Panc1 (cell line): ENCODE measurements at regions not wholly inside any gene's neighbourhood (a gene's known extent, or its start where the extent isn't known, plus 50 kb on each side); places are given as distances from the start of the nearest gene placed in this dataset.

ENCODE experiments used
- ATAC-seq: fragments of 200-7000 bp; cut with Tn5 transposase; 2 replicates; pipeline ENCODE4 v1.9.1; 2020; ENCODE audit warnings: mild to moderate bottlenecking, moderate library complexity
- BruUV-seq: library from RNA; stranded (reverse); fragments of 400-500 nt; replicated peaks from 2 replicates; lab custom pipeline; 2021; lab: Mats Ljungman, UMichigan
- CTCF ChIA-PET: fragments of 300-600 bp; sonication (Branson Sonifier 250); formaldehyde crosslinking; loops from one replicate; lab custom pipeline; 2022; ENCODE audit warnings: antibody characterized with exemption; lab: Charles Lee
- POLR2A ChIA-PET: fragments of 300-600 bp; sonication (Branson Sonifier 250); formaldehyde crosslinking; loops from one replicate; lab custom pipeline; 2022; ENCODE audit warnings: antibody characterized with exemption; lab: Charles Lee
- DNase-seq: peaks from one replicate; pipeline ENCODE4 v3.0.0-alpha.2; 2010; ENCODE audit warnings: low read depth, low spot score
- H3K27ac ChIP-seq: 2 replicates; pipeline ENCODE4 v1.5.1; 2011; ENCODE audit warnings: mild to moderate bottlenecking, low read length, inconsistent platforms
- H3K27me3 ChIP-seq: fragments of 200-500 bp; sonication (Bioruptor generic); 2 replicates; pipeline ENCODE4 v1.6.0; 2014; ENCODE audit warnings: low read length, inconsistent platforms; ENCODE audit not compliant: control insufficient read depth, insufficient read depth
- H3K36me3 ChIP-seq: fragments of 200-500 bp; sonication (Bioruptor generic); 2 replicates; pipeline ENCODE4 v1.5.1; 2014; ENCODE audit warnings: inconsistent platforms, mild to moderate bottlenecking, low read length, moderate library complexity; ENCODE audit not compliant: control insufficient read depth, insufficient read depth
- H3K4me1 ChIP-seq: 2 replicates; pipeline ENCODE4 v1.5.1; 2011; ENCODE audit warnings: inconsistent platforms, mild to moderate bottlenecking, low read length, moderate library complexity; ENCODE audit not compliant: control insufficient read depth, insufficient read depth
- H3K4me3 ChIP-seq, 2 experiments: 2 replicates each; pipeline ENCODE4 v1.5.1; 2011 to 2012; ENCODE audit warnings: low read depth in 2 of 2, low read length in 2 of 2, mild to moderate bottlenecking in 2 of 2, inconsistent platforms in 1 of 2, moderate library complexity in 1 of 2
- H3K9me3 ChIP-seq: fragments of 200-500 bp; sonication (Bioruptor generic); 2 replicates; pipeline ENCODE4 v1.5.1; 2014; ENCODE audit warnings: low read depth, mild to moderate bottlenecking, inconsistent platforms, low read length, moderate library complexity; ENCODE audit not compliant: control insufficient read depth, insufficient read depth
- CTCF ChIP-seq: fragments of 450-650 bp; IDR thresholded peaks from 2 replicates; pipeline ENCODE4 v1.5.1; 2017; ENCODE audit warnings: mild to moderate bottlenecking
- POLR2AphosphoS5 ChIP-seq: IDR thresholded peaks from 2 replicates; pipeline ENCODE4 v1.6.1; 2012; ENCODE audit warnings: mild to moderate bottlenecking, low read depth, low read length, moderate library complexity
- REST ChIP-seq, 2 experiments: IDR thresholded peaks; 2 replicates each; pipeline ENCODE4 v1.6.1; 2011 to 2012; ENCODE audit warnings: low read depth in 2 of 2, control low read depth in 1 of 2, low read length in 1 of 2, mild to moderate bottlenecking in 1 of 2, moderate library complexity in 1 of 2; ENCODE audit not compliant: insufficient read depth in 1 of 2
- SIN3A ChIP-seq: IDR thresholded peaks from 2 replicates; pipeline ENCODE4 v1.6.1; 2012; ENCODE audit warnings: low read depth, mild to moderate bottlenecking, low read length, moderate library complexity, borderline replicate concordance; ENCODE audit not compliant: insufficient read depth
- TCF7L2 ChIP-seq: IDR thresholded peaks from 2 replicates; pipeline ENCODE4 v1.6.1; 2011; ENCODE audit warnings: mild to moderate bottlenecking, low read depth, low read length, inconsistent platforms
- in situ Hi-C: cut with HindIII; loops from 2 replicates; pipeline ENCODE4 v1.10.0; 2016; ENCODE audit warnings: low sequenced_read_pairs, low pct_unique_long_range_greater_than_20kb
- intact Hi-C: fragments of 100-400 bp; cut with micrococcal nuclease; formaldehyde crosslinking; loops from one replicate; pipeline ENCODE4 v1.10.0; 2022; ENCODE audit not compliant: unreplicated experiment

- Histone ChIP-seq H3K9me3 (no peaks in the 10 kb centered on the region), H3K4me3 (no peak overlapping the region), H3K36me3 (no peaks in the 10 kb centered on the region), H3K4me1 (no peaks in the 10 kb centered on the region), H3K27me3 (no peaks in the 10 kb centered on the region), H3K27ac (no peak overlapping the region)
- ChIA-PET CTCF (no interaction called here), POLR2A (no interaction called here)
- in situ Hi-C loops (no loop called here), intact Hi-C loops (no loop called here)
- no peak for TF ChIP-seq SIN3A
- TF ChIP-seq REST (IDR thresholded peaks at IDR 0.05; ENCODE audit: insufficient read depth in 1 of 2, low read depth in 2 of 2, low read length in 1 of 2) = no peak
- TF ChIP-seq POLR2AphosphoS5 = no peak
- no peak for TF ChIP-seq CTCF
- no peak for TF ChIP-seq TCF7L2
- BruUV-seq = no TSS peak
- ATAC-seq = no peak
- DNase-seq = no peak
Observed at GRCh38 chr18:38886235-38886634, 1320.6 kb upstream of the CELF4 start.

GRCh38 chr18:38884050-38884449 lies 1318.5 kb upstream of the CELF4 start:
- no peaks in the 10 kb centered on the region for H3K36me3 ChIP-seq
- H3K4me1 ChIP-seq = no peaks in the 10 kb centered on the region
- ATAC-seq (no peak), DNase-seq (no peak)
- intact Hi-C loops (no loop called here), in situ Hi-C loops (no loop called here)
- TF ChIP-seq REST (IDR thresholded peaks at IDR 0.05; ENCODE audit: insufficient read depth in 1 of 2, low read depth in 2 of 2, low read length in 1 of 2) = no peak
- no peak for TF ChIP-seq POLR2AphosphoS5
- no peak for TF ChIP-seq SIN3A
- no peak for TF ChIP-seq TCF7L2
- no peak for TF ChIP-seq CTCF
- H3K4me3 ChIP-seq = no peak overlapping the region
- CTCF ChIA-PET = no interaction called here
- POLR2A ChIA-PET = no interaction called here
- no peak overlapping the region for H3K27ac ChIP-seq
- no peaks in the 10 kb centered on the region for H3K9me3 ChIP-seq
- no TSS peak for BruUV-seq
- H3K27me3 ChIP-seq = no peaks in the 10 kb centered on the region
